Right kidney (tissue), 1 donor: ENCODE measurements at regions not wholly inside any gene's neighbourhood (a gene's known extent, or its start where the extent isn't known, plus 50 kb on each side); places are given as distances from the start of the nearest gene placed in this dataset.

Experiments
- DNase-seq: peaks from one replicate; pipeline ENCODE4 v3.0.0-alpha.2; 2016

DNA sequence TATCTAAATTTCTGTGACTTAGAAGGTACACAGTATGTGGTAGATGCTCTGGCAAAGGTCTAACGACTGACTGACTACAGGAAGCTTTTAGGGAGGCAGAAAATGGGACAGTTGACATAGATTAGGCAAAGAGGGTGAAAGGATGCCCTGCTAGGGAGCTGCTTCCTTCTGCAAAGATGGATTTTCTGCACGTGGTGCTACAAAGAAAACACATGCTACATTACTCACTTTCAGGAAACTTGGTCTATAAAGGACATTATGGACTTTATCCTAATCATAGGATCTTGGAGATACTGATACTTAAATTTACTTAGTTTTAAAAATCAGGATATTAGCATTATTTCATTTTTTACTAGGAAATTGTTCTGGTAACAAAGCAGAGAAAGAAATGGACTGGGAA is 405.8 kb upstream of the ADAMTS16 start:
- DNase-seq: no peak

GRCh38 chr5:4735261-4735660 is 404.9 kb upstream of the ADAMTS16 start:
- no peak for DNase-seq

- no peak for DNase-seq
These were observed 402.3 kb upstream of the ADAMTS16 start for GRCh38 chr5:4737868-4738267.

DNA sequence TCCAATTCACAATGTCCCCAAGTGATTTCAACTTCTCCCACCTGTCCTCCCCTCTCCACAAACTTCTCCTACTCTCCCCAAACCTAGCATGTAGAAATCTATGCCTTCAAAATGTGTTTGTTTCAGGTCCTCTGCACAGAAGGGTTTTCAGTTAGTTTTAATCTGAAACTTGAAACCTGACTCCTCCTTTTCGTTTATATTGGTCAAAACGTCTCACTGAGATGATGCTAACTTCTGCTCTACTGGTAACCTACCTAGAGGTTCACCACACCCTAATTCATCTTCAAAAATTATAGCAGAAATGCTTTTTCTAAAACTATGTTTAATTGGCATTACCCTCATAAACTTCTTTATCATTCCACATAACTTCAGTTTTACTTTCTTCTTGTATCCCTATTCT is 401.8 kb upstream of the ADAMTS16 start:
- DNase-seq: no peak

DNA sequence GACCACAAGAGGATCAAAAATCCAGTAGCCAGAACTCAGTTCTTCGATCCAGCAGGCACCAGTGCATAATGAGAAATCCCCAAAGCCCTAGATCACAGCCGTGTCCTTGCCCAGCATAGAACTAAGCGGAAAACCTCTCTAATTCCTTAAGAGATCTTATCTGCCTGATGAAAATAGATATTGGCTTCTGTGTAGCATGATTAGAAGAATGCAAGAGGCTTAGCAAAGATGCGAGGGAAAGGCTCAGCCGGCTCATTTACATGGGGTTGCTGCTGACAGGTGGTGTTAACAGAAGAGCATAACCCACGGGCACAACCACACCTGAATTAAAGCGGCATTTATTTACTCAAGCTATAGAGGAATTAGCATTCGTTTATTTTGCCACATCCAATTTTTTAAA is 400.0 kb upstream of the ADAMTS16 start:
- DNase-seq: no peak

GRCh38 chr5:4758550-4758949 is 381.6 kb upstream of the ADAMTS16 start:
- DNase-seq: no peak

- no peak for DNase-seq
These were observed 381.1 kb upstream of the ADAMTS16 start for GRCh38 chr5:4758996-4759395.

DNA sequence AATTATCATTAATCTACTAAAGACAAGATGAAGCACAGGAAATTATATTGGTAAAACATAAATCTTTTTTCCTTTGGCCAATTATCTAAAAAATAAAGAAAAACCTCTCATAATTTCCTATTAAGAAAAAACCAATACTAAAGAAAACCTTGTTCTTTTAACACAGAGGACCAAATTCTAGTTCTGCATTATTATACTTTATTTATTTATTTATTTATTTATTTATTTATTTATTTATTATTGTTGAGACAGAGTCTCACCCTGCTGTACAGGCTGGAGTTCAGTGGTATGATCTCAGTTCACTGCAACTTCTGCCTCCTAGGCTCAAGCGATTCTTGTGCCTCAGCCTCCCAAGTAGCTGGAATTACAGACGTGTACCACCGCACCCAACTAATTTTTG is 377.8 kb upstream of the ADAMTS16 start:
- DNase-seq: no peak

DNA sequence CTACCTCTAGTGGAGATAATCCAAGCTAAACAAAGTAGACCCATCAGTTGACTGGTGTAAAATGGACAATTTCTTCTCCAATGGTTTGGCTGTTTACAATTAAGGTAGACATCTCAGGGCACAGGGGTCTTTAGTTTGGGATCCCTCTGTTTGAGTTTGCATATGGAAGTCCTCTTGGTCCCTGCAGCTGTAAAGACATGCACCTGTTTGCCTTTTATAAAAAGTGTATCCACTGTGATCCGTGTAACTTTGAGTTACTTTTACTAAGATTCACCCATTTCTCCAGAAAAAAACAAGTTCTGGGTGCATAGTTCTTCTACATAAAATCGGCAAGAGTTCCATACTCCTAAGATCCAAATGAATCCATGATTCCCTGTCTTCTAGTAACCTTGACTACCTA is 374.7 kb upstream of the ADAMTS16 start:
- no peak for DNase-seq

GRCh38 chr5:4766101-4766500 is 374.0 kb upstream of the ADAMTS16 start:
- no peak for DNase-seq

DNA sequence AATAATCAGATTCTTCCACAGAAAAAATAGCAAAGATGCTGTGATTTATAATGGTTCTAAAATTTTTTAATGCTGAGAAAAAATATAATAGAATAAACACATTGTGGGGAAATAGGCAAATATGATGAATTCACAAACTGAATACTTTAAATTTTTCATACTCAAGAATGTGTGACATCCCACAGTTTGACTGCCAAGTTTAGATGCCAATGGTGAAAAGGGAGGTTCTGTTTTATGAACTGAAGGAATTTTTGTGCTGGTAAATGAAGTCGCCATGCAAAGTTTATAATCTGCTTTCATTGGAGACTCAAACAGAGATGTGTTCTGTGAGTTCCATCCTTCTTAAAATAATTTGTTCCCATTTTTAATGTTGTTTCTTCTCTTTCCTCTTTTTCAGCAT is 367.5 kb upstream of the ADAMTS16 start:
- no peak for DNase-seq

- no peak for DNase-seq
These were observed 366.3 kb upstream of the ADAMTS16 start for GRCh38 chr5:4773827-4774317.

GRCh38 chr5:4777435-4777834 is 362.7 kb upstream of the ADAMTS16 start:
- no peak for DNase-seq

GRCh38 chr5:4780633-4781032 is 359.5 kb upstream of the ADAMTS16 start:
- no peak for DNase-seq

DNA sequence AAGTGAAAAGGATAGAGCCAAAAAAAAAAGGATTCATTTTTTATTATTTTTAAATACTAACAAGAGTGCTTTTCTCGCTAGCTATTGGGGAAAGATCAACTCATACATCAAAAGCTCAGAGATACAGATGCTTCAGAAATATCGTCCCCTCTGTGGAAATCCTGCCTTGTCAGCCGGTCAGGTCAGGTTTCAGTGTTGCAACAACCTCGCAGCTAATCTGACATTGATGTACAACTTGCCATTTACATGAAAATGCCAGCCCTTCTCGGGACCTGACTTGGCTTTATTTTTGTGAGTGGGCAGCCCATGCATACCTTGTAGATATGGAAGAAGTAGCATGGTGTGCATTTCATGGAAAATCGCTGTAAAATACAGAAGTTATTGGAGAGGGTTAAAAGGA is 358.8 kb upstream of the ADAMTS16 start:
- DNase-seq: no peak

- DNase-seq: no peak
These were observed 354.2 kb upstream of the ADAMTS16 start for GRCh38 chr5:4785971-4786370.

GRCh38 chr5:4797445-4797844 is 342.7 kb upstream of the ADAMTS16 start:
- DNase-seq: no peak

- no peak for DNase-seq
These were observed 338.1 kb upstream of the ADAMTS16 start for GRCh38 chr5:4802044-4802443.

GRCh38 chr5:4804691-4805360 is 335.3 kb upstream of the ADAMTS16 start:
- DNase-seq: no peak

DNA sequence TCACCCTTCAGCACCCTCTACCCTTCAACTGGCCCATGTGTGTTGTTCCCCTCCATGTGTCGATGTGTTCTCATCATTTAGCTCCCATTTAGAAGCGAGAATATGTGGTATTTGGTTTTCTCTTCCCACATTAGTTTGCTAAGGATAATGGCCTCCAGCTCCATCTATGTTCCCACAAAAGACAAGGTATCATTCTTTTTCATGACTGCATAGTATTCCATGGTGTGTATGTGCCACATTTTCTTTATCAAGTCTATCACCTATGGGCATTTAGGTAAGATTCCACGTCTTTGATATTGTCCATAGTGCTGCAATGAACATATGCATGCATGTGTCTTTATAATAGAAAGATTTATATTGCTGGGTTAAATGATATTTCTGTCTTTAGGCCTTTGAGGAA is 325.1 kb upstream of the ADAMTS16 start:
- no peak for DNase-seq

DNA sequence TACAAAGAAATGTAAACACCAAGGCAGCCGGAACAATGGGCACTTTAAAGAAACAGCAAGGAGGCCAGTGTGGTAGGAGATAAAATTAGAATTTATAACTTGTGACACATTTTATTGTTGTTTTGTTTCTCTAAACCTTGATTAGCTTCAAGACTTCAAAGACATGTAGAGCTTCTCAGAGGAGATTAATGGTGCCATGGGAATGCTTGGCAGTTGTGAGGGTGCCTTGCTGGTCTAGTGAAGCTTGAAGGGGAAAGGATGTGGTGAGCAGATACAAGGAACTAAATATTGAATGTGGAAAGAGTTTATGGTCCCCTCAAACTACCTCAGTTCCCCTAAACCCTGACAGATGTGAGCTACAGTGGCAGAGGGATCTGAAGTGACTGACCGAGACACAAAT is 322.4 kb upstream of the ADAMTS16 start:
- peak; percentile 29 for DNase-seq

DNA sequence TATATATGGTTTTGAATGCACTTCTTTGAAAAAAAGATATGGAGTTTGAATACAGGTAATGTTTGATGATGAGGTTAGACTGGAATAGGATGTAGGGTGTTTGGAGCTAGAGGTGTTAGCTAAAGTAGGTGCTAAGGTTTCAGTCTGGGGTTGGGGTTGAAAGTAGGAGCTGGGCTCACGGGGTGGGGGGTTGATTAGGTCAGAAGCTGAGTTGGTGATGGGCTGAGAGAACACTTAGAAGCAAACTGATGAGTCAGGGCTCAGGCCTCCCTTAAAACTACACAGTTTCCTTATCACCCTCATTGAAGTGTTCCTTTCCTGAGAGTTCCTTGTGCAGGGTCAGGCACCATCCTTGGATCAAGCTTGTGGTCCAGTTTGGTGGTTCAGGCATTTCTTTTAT is 308.8 kb upstream of the ADAMTS16 start:
- no peak for DNase-seq

GRCh38 chr5:4832471-4832870 is 307.7 kb upstream of the ADAMTS16 start:
- no peak for DNase-seq

GRCh38 chr5:4833104-4833738 is 306.9 kb upstream of the ADAMTS16 start:
- DNase-seq: no peak
